Uterus (tissue), 2 donors: ENCODE measurements at regions not wholly inside any gene's neighbourhood (a gene's known extent, or its start where the extent isn't known, plus 50 kb on each side); places are given as distances from the start of the nearest gene placed in this dataset.

Experiments used
- CTCF ChIP-seq, 4 experiments: fragments of 200-600 bp in 2 of 4; fragments of 450-650 bp in 2 of 4; sonication (generic) in 2 of 4; IDR thresholded peaks; one replicate each; pipeline ENCODE4 v1.5.1; 2016 to 2019; ENCODE audit warnings: antibody characterized with exemption in 4 of 4, mild to moderate bottlenecking in 2 of 4, moderate library complexity in 1 of 4
- POLR2A ChIP-seq, 2 donors: fragments of 450-650 bp; IDR thresholded peaks; one replicate each; pipeline ENCODE4 v1.6.1; 2016; ENCODE audit warnings: antibody characterized with exemption in 2 of 2, mild to moderate bottlenecking in 1 of 2, moderate library complexity in 1 of 2

GRCh38 chr1:193538003-193538354 lies 351.6 kb upstream of the B3GALT2 start:
- TF ChIP-seq CTCF (IDR thresholded peaks at IDR 0.05) (no peak), POLR2A (IDR thresholded peaks at IDR 0.05) (no peak)
